ENCODE measurements at regions not wholly inside any gene's neighbourhood (a gene's known extent, or its start where the extent isn't known, plus 50 kb on each side); places are given as distances from the start of the nearest gene placed in this dataset.

- no peak for DNase-seq
- H3K4me3 ChIP-seq = no peak overlapping the region
- TF ChIP-seq, protein P1, sequence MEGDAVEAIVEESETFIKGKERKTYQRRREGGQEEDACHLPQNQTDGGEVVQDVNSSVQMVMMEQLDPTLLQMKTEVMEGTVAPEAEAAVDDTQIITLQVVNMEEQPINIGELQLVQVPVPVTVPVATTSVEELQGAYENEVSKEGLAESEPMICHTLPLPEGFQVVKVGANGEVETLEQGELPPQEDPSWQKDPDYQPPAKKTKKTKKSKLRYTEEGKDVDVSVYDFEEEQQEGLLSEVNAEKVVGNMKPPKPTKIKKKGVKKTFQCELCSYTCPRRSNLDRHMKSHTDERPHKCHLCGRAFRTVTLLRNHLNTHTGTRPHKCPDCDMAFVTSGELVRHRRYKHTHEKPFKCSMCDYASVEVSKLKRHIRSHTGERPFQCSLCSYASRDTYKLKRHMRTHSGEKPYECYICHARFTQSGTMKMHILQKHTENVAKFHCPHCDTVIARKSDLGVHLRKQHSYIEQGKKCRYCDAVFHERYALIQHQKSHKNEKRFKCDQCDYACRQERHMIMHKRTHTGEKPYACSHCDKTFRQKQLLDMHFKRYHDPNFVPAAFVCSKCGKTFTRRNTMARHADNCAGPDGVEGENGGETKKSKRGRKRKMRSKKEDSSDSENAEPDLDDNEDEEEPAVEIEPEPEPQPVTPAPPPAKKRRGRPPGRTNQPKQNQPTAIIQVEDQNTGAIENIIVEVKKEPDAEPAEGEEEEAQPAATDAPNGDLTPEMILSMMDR (IDR thresholded peaks at IDR 0.05; ENCODE audit: borderline replicate concordance) = no peak
- H3K27ac ChIP-seq (replicated peaks) = no peak overlapping the region
- H3K9me3 ChIP-seq (replicated peaks) = no peaks in the 10 kb centered on the region
- H3K4me1 ChIP-seq = peaks cover 5% of the 10 kb centered on the region
- H3K27me3 ChIP-seq (ENCODE audit: low read depth) = no peaks in the 10 kb centered on the region
- H3K36me3 ChIP-seq = no peaks in the 10 kb centered on the region
- intact Hi-C loops (cut with micrococcal nuclease) = no loop called here
Measured at GRCh38 chr20:57841297-57841866, 131.6 kb upstream of the PMEPA1 start.

DNA sequence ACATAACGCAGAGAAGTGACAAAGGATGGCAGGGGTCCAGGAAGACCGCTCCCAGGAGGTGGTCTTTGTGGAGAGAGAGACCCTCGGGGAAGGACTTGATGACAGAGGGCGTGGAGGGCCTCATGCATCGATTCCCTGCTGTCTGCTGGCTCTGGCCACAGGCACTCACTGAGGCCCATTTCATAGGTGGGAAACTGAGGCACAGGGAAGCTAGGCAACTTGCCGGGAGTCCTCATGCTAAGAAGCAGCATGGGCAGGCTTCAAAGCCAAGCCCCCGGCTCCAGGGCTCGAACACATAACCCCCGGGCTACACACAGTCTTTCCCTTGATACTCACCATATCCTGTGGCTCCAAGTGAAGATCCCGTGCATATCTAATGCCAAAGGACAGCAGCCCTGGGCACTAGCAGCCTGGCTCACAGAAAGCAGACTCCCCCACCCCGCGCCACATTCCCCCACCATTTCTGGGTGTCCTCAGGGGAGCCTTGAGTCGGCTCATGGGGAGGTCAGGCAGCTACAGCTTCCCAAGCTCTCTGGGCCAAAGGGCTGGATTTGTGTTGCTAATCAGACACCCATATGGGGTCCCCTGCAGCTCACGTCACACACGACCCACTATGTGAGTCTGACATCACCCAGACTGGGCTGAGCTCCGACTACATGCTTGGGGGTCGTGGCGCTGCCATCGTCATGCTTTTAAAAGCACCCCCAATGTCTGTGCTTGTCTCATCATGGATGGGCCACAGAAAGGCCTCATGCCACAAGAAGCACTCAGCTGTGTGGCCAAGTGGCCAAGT is 130.9 kb upstream of the PMEPA1 start:
- Histone ChIP-seq H3K9me3 (replicated peaks) (no peaks in the 10 kb centered on the region), H3K27ac (replicated peaks) (no peak overlapping the region), H3K27me3 (ENCODE audit: low read depth) (no peaks in the 10 kb centered on the region), H3K4me3 (no peak overlapping the region), H3K36me3 (no peaks in the 10 kb centered on the region), H3K4me1 (peaks cover 5% of the 10 kb centered on the region)
- DNase-seq = no peak
- TF ChIP-seq, protein P1 (IDR thresholded peaks at IDR 0.05; ENCODE audit: borderline replicate concordance) = no peak
- intact Hi-C loops (cut with micrococcal nuclease) = no loop called here

DNA sequence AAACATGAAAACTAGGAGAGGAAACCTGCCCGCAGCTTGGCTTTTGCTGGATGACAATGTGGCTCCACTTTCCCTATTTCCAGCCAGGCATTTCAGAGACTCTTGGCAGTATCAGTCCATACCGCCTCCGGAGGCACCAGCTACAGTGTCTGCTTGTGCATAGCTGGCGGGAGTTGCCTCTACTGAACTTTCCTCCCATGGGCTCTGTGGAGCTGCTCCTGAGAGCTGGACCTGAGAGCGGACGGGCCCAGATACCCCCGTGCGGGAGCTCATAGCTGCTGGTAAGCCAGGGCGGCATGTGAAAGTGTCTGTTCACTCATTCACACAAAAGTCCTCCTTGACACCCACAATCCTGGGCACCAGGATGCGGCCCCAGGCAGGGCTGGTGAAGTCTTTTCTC is 130.3 kb upstream of the PMEPA1 start:
- H3K36me3 ChIP-seq = no peaks in the 10 kb centered on the region
- intact Hi-C loops (cut with micrococcal nuclease) = no loop called here
- no peak overlapping the region for H3K27ac ChIP-seq (replicated peaks)
- H3K4me1 ChIP-seq = peaks cover 5% of the 10 kb centered on the region
- TF ChIP-seq, protein P1 (IDR thresholded peaks at IDR 0.05; ENCODE audit: borderline replicate concordance) = no peak
- no peak overlapping the region for H3K4me3 ChIP-seq
- no peak for DNase-seq
- no peaks in the 10 kb centered on the region for H3K27me3 ChIP-seq (ENCODE audit: low read depth)
- no peaks in the 10 kb centered on the region for H3K9me3 ChIP-seq (replicated peaks)

DNA sequence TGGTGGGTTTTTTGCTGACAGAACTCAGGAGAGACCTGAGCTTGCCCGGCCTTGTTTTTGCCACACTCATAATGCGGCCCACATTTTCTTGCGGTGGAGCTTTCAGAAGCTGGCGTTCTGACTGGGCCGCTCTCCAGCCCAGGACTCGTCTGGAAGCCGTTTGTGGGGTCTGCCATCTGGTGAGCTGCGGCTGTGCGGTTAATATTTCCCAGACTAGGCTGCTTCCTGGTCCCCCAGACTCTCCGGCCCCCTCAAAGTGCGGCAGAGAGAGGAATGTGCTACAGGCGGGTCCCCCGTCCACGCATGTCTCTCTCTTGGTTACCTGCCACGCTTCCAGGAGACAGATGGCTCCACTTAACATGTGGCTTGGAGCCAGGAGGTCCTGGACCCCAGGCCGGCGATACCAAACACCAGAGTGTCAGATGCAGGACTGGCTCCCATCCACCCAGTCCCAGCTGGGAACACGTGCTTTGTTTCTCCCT is 128.9 kb upstream of the PMEPA1 start:
- H3K36me3 ChIP-seq = no peaks in the 10 kb centered on the region
- no peaks in the 10 kb centered on the region for H3K9me3 ChIP-seq (replicated peaks)
- no peak overlapping the region for H3K27ac ChIP-seq (replicated peaks)
- H3K27me3 ChIP-seq (ENCODE audit: low read depth) = peaks cover 4% of the 10 kb centered on the region
- TF ChIP-seq, protein P1 (IDR thresholded peaks at IDR 0.05; ENCODE audit: borderline replicate concordance) = no peak
- H3K4me3 ChIP-seq = no peak overlapping the region
- no peak for DNase-seq
- intact Hi-C loops (cut with micrococcal nuclease) = no loop called here
- H3K4me1 ChIP-seq = peaks cover 5% of the 10 kb centered on the region

GRCh38 chr20:57837208-57838035 is 127.6 kb upstream of the PMEPA1 start:
- H3K36me3 ChIP-seq = no peaks in the 10 kb centered on the region
- H3K9me3 ChIP-seq (replicated peaks) = no peaks in the 10 kb centered on the region
- no peak overlapping the region for H3K27ac ChIP-seq (replicated peaks)
- peaks cover 4% of the 10 kb centered on the region for H3K27me3 ChIP-seq (ENCODE audit: low read depth)
- no peak for DNase-seq
- H3K4me1 ChIP-seq = peaks cover 5% of the 10 kb centered on the region
- intact Hi-C loops (cut with micrococcal nuclease) = no loop called here
- TF ChIP-seq, protein P1 (IDR thresholded peaks at IDR 0.05; ENCODE audit: borderline replicate concordance) = no peak
- H3K4me3 ChIP-seq = no peak overlapping the region

Data from left ventricle myocardium inferior (tissue), 1 donor.